Activated T-cell treated with anti-CD3 and anti-CD28 coated beads, Interleukin-2, amount 50 U/mL, for 24 hours (primary cell): ENCODE measurements at regions not wholly inside any gene's neighbourhood (a gene's known extent, or its start where the extent isn't known, plus 50 kb on each side); places are given as distances from the start of the nearest gene placed in this dataset.
A peak's percentile ranks its signal among the peaks of the same experiment; 100 is the strongest.
"Not testable (repeated sequence)": the region's sequence is repeated elsewhere in the genome, so short reads cannot be mapped to it uniquely, and the experiment has no call there.

Source experiments
- DNase-seq: peaks from one replicate; pipeline ENCODE4 v3.0.0-alpha.2; 2020
- H3K27ac Mint-ChIP-seq: 2 replicates; pipeline ENCODE4 v1.8.0; 2020; ENCODE audit warnings: mild to moderate bottlenecking, mixed read lengths
- H3K27me3 Mint-ChIP-seq: 2 replicates; pipeline ENCODE4 v1.8.0; 2020; ENCODE audit warnings: mixed read lengths
- H3K36me3 Mint-ChIP-seq: 2 replicates; pipeline ENCODE4 v1.8.0; 2020; ENCODE audit warnings: low read depth, mixed read lengths
- H3K4me1 Mint-ChIP-seq: 2 replicates; pipeline ENCODE4 v1.8.0; 2020; ENCODE audit warnings: low read depth, mixed read lengths
- H3K4me3 Mint-ChIP-seq: 2 replicates; pipeline ENCODE4 v1.8.0; 2020; ENCODE audit warnings: mild to moderate bottlenecking, moderate library complexity, mixed read lengths
- H3K9me3 Mint-ChIP-seq: 2 replicates; pipeline ENCODE4 v1.8.0; 2020; ENCODE audit warnings: mixed read lengths

GRCh38 chr20:26373066-26373465 is 676.4 kb upstream of the ZNF337 start:
- H3K36me3 Mint-ChIP-seq, H3K27me3 Mint-ChIP-seq, DNase-seq, H3K4me3 Mint-ChIP-seq, H3K27ac Mint-ChIP-seq, H3K4me1 Mint-ChIP-seq, H3K9me3 Mint-ChIP-seq: not testable (repeated sequence)

GRCh38 chr20:26354511-26354910 is 657.9 kb upstream of the ZNF337 start:
- peaks cover 5% of the 10 kb centered on the region for H3K36me3 Mint-ChIP-seq
- no peak for DNase-seq
- H3K9me3 Mint-ChIP-seq: peaks cover 8% of the 10 kb centered on the region
- H3K27ac Mint-ChIP-seq: no peak overlapping the region
- H3K4me3 Mint-ChIP-seq: no peak overlapping the region
- H3K27me3 Mint-ChIP-seq: no peaks in the 10 kb centered on the region
- peaks cover 29% of the 10 kb centered on the region for H3K4me1 Mint-ChIP-seq

GRCh38 chr20:26347396-26347795 is 650.7 kb upstream of the ZNF337 start:
- no peak for DNase-seq
- H3K36me3 Mint-ChIP-seq: peaks cover 10% of the 10 kb centered on the region
- H3K4me1 Mint-ChIP-seq: peaks cover 53% of the 10 kb centered on the region

GRCh38 chr20:26340460-26341065 is 643.9 kb upstream of the ZNF337 start:
- not testable (repeated sequence) for H3K4me3 Mint-ChIP-seq, H3K27me3 Mint-ChIP-seq
- peaks cover 34% of the 10 kb centered on the region for H3K36me3 Mint-ChIP-seq

More at GRCh38 chr20:26347396-26347795, 650.7 kb upstream of the ZNF337 start:
- no peak overlapping the region for H3K27ac Mint-ChIP-seq
- peaks cover 5% of the 10 kb centered on the region for H3K9me3 Mint-ChIP-seq
- H3K27me3 Mint-ChIP-seq: no peaks in the 10 kb centered on the region
- H3K4me3 Mint-ChIP-seq: no peak overlapping the region

GRCh38 chr20:26324177-26324576 is 627.5 kb upstream of the ZNF337 start:
- Mint-ChIP-seq H3K9me3 (peaks cover 13% of the 10 kb centered on the region), H3K36me3 (peaks cover 43% of the 10 kb centered on the region), H3K27ac (no peak overlapping the region), H3K4me1 (peaks cover 35% of the 10 kb centered on the region), H3K4me3 (no peak overlapping the region), H3K27me3 (no peaks in the 10 kb centered on the region)
- no peak for DNase-seq

More at GRCh38 chr20:26340460-26341065, 643.9 kb upstream of the ZNF337 start:
- H3K27ac Mint-ChIP-seq: peak overlapping the region; percentile 51
- H3K9me3 Mint-ChIP-seq, DNase-seq: not testable (repeated sequence)
- H3K4me1 Mint-ChIP-seq: peaks cover 58% of the 10 kb centered on the region

GRCh38 chr20:26315054-26315453 is 618.4 kb upstream of the ZNF337 start:
- H3K27me3 Mint-ChIP-seq: no peaks in the 10 kb centered on the region
- peaks cover 42% of the 10 kb centered on the region for H3K36me3 Mint-ChIP-seq
- peaks cover 37% of the 10 kb centered on the region for H3K4me1 Mint-ChIP-seq
- no peak overlapping the region for H3K27ac Mint-ChIP-seq
- H3K4me3 Mint-ChIP-seq: no peak overlapping the region
- peaks cover 12% of the 10 kb centered on the region for H3K9me3 Mint-ChIP-seq
- no peak for DNase-seq

- H3K36me3 Mint-ChIP-seq: peaks cover 63% of the 10 kb centered on the region
- peaks cover 69% of the 10 kb centered on the region for H3K4me1 Mint-ChIP-seq
- H3K9me3 Mint-ChIP-seq, H3K27me3 Mint-ChIP-seq, DNase-seq: not testable (repeated sequence)
- peak overlapping the region; percentile 76 for H3K27ac Mint-ChIP-seq
- H3K4me3 Mint-ChIP-seq: peak overlapping the region; percentile 18
Observed at GRCh38 chr20:26309720-26310119, 613.1 kb upstream of the ZNF337 start.

- Mint-ChIP-seq H3K27me3 (no peaks in the 10 kb centered on the region), H3K36me3 (peaks cover 59% of the 10 kb centered on the region), H3K27ac (peak overlapping the region; percentile 76), H3K9me3 (peaks cover 9% of the 10 kb centered on the region), H3K4me3 (no peak overlapping the region), H3K4me1 (peaks cover 65% of the 10 kb centered on the region)
- no peak for DNase-seq
Observed at GRCh38 chr20:26308961-26309360, 612.3 kb upstream of the ZNF337 start.

- H3K9me3 Mint-ChIP-seq: peaks cover under 1% of the 10 kb centered on the region
- H3K4me3 Mint-ChIP-seq: no peak overlapping the region
- peaks cover 35% of the 10 kb centered on the region for H3K4me1 Mint-ChIP-seq
- DNase-seq: no peak
- no peaks in the 10 kb centered on the region for H3K27me3 Mint-ChIP-seq
- peaks cover 14% of the 10 kb centered on the region for H3K36me3 Mint-ChIP-seq
- no peak overlapping the region for H3K27ac Mint-ChIP-seq
Observed at GRCh38 chr20:26295006-26295405, 598.4 kb upstream of the ZNF337 start.

- Mint-ChIP-seq H3K4me1 (peaks cover 62% of the 10 kb centered on the region), H3K36me3 (peaks cover 12% of the 10 kb centered on the region), H3K27ac (peak overlapping the region; percentile 33)
- not testable (repeated sequence) for DNase-seq, H3K27me3 Mint-ChIP-seq, H3K4me3 Mint-ChIP-seq, H3K9me3 Mint-ChIP-seq
Observed at GRCh38 chr20:26288379-26289061, 591.9 kb upstream of the ZNF337 start.

GRCh38 chr20:26279238-26279637 is 582.6 kb upstream of the ZNF337 start:
- H3K4me3 Mint-ChIP-seq: no peak overlapping the region
- peaks cover 32% of the 10 kb centered on the region for H3K36me3 Mint-ChIP-seq
- H3K27me3 Mint-ChIP-seq: peaks cover 3% of the 10 kb centered on the region
- peaks cover 47% of the 10 kb centered on the region for H3K4me1 Mint-ChIP-seq
- DNase-seq: no peak
- no peaks in the 10 kb centered on the region for H3K9me3 Mint-ChIP-seq
- H3K27ac Mint-ChIP-seq: peak overlapping the region; percentile 50

GRCh38 chr20:26277339-26277738 is 580.7 kb upstream of the ZNF337 start:
- Mint-ChIP-seq H3K27ac (no peak overlapping the region), H3K4me1 (peaks cover 30% of the 10 kb centered on the region), H3K36me3 (peaks cover 26% of the 10 kb centered on the region), H3K9me3 (no peaks in the 10 kb centered on the region), H3K27me3 (peaks cover 3% of the 10 kb centered on the region), H3K4me3 (no peak overlapping the region)
- DNase-seq: no peak

GRCh38 chr20:26276554-26277210 is 580.0 kb upstream of the ZNF337 start:
- no peak overlapping the region for H3K4me3 Mint-ChIP-seq
- H3K27ac Mint-ChIP-seq: no peak overlapping the region
- no peak for DNase-seq
- H3K4me1 Mint-ChIP-seq: peaks cover 25% of the 10 kb centered on the region
- H3K9me3 Mint-ChIP-seq: peaks cover 2% of the 10 kb centered on the region
- H3K36me3 Mint-ChIP-seq: peaks cover 21% of the 10 kb centered on the region
- peaks cover 3% of the 10 kb centered on the region for H3K27me3 Mint-ChIP-seq

GRCh38 chr20:26268762-26269161 is 572.1 kb upstream of the ZNF337 start:
- not testable (repeated sequence) for H3K36me3 Mint-ChIP-seq, H3K27ac Mint-ChIP-seq, H3K27me3 Mint-ChIP-seq, H3K4me1 Mint-ChIP-seq, H3K9me3 Mint-ChIP-seq, DNase-seq, H3K4me3 Mint-ChIP-seq

- H3K9me3 Mint-ChIP-seq, H3K36me3 Mint-ChIP-seq, H3K4me1 Mint-ChIP-seq, H3K4me3 Mint-ChIP-seq, H3K27ac Mint-ChIP-seq, H3K27me3 Mint-ChIP-seq, DNase-seq: not testable (repeated sequence)
Observed at GRCh38 chr20:26260925-26261324, 564.3 kb upstream of the ZNF337 start.
